ENCODE measurements at regions not wholly inside any gene's neighbourhood (a gene's known extent, or its start where the extent isn't known, plus 50 kb on each side); places are given as distances from the start of the nearest gene placed in this dataset.

GRCh38 chr1:184865831-184866230 lies 108.5 kb downstream of the NIBAN1 start:
- ChIA-PET POLR2A (no interaction called here), CTCF (no interaction called here)
- no peak for DNase-seq (ENCODE audit: extremely low spot score)
- TF ChIP-seq HDGF (IDR thresholded peaks at IDR 0.05; ENCODE audit: borderline replicate concordance): no peak
- no peak for TF ChIP-seq TARDBP (IDR thresholded peaks at IDR 0.05)
- no peak for TF ChIP-seq L3MBTL2 (conservative IDR thresholded peaks at IDR 0.05)
- TF ChIP-seq FOXA1 (IDR thresholded peaks at IDR 0.05): no peak
- TF ChIP-seq CTBP1 (IDR thresholded peaks at IDR 0.05; ENCODE audit: borderline replicate concordance): no peak
- no peak for TF ChIP-seq SUZ12 (IDR thresholded peaks at IDR 0.05)

GRCh38 chr1:184861755-184862336 lies 107.2 kb upstream of the EDEM3 start:
- TF ChIP-seq L3MBTL2 (conservative IDR thresholded peaks at IDR 0.05) (no peak), NFRKB (IDR thresholded peaks at IDR 0.05) (no peak), FOXM1 (IDR thresholded peaks at IDR 0.05; ENCODE audit: borderline replicate concordance) (no peak), FOXK2 (IDR thresholded peaks at IDR 0.05) (no peak), CTBP1 (IDR thresholded peaks at IDR 0.05; ENCODE audit: borderline replicate concordance) (no peak), SP1 (IDR thresholded peaks at IDR 0.05) (no peak)
- CTCF ChIA-PET: interaction anchor here (0.6 to 0.7 kb wide), 2 partner anchors 9 to 47 kb away, joined by 3 to 8 read pairs; no protein-coding TSS in a partner anchor
- POLR2A ChIA-PET: no interaction called here
- no peak for DNase-seq (ENCODE audit: extremely low spot score)

- TF ChIP-seq BHLHE40 (IDR thresholded peaks at IDR 0.05; ENCODE audit: borderline replicate concordance) (no peak), LEF1 (IDR thresholded peaks at IDR 0.05; ENCODE audit: borderline replicate concordance) (no peak), ELF4 (IDR thresholded peaks at IDR 0.05) (no peak), CTBP1 (IDR thresholded peaks at IDR 0.05; ENCODE audit: borderline replicate concordance) (no peak), ZNF384 (IDR thresholded peaks at IDR 0.05) (no peak), L3MBTL2 (conservative IDR thresholded peaks at IDR 0.05) (no peak), ARNT (IDR thresholded peaks at IDR 0.05) (no peak), TARDBP (IDR thresholded peaks at IDR 0.05) (no peak), HDGF (IDR thresholded peaks at IDR 0.05; ENCODE audit: borderline replicate concordance) (no peak), SUZ12 (IDR thresholded peaks at IDR 0.05) (no peak), SP1 (IDR thresholded peaks at IDR 0.05) (no peak), FOXK2 (IDR thresholded peaks at IDR 0.05) (no peak), FOXM1 (IDR thresholded peaks at IDR 0.05; ENCODE audit: borderline replicate concordance) (no peak), NFRKB (IDR thresholded peaks at IDR 0.05) (no peak), PKNOX1 (IDR thresholded peaks at IDR 0.05) (no peak), FOXA1 (IDR thresholded peaks at IDR 0.05) (no peak)
- CTCF ChIA-PET: interaction anchor here (0.6 kb wide), 1 partner anchor 48 kb away, joined by 3 read pairs; no protein-coding TSS in a partner anchor
- DNase-seq (ENCODE audit: extremely low spot score): no peak
- POLR2A ChIA-PET: no interaction called here
Measured at GRCh38 chr1:184860985-184861754, 106.5 kb upstream of the EDEM3 start.

GRCh38 chr1:184860535-184860934 lies 105.9 kb upstream of the EDEM3 start:
- POLR2A ChIA-PET: no interaction called here
- DNase-seq (ENCODE audit: extremely low spot score): no peak
- CTCF ChIA-PET: no interaction called here
- no peak for TF ChIP-seq TARDBP (IDR thresholded peaks at IDR 0.05)
- no peak for TF ChIP-seq ZNF384 (IDR thresholded peaks at IDR 0.05)
- TF ChIP-seq L3MBTL2 (conservative IDR thresholded peaks at IDR 0.05): no peak
- no peak for TF ChIP-seq FOXA1 (IDR thresholded peaks at IDR 0.05)

- TF ChIP-seq ZNF384 (IDR thresholded peaks at IDR 0.05) (no peak), TARDBP (IDR thresholded peaks at IDR 0.05) (no peak), LEF1 (IDR thresholded peaks at IDR 0.05; ENCODE audit: borderline replicate concordance) (no peak), L3MBTL2 (conservative IDR thresholded peaks at IDR 0.05) (no peak), NFRKB (IDR thresholded peaks at IDR 0.05) (no peak), PKNOX1 (IDR thresholded peaks at IDR 0.05) (no peak), CTBP1 (IDR thresholded peaks at IDR 0.05; ENCODE audit: borderline replicate concordance) (no peak), BHLHE40 (IDR thresholded peaks at IDR 0.05; ENCODE audit: borderline replicate concordance) (no peak), ELF4 (IDR thresholded peaks at IDR 0.05) (no peak), FOXK2 (IDR thresholded peaks at IDR 0.05) (no peak), SP1 (IDR thresholded peaks at IDR 0.05) (no peak), FOXM1 (IDR thresholded peaks at IDR 0.05; ENCODE audit: borderline replicate concordance) (no peak)
- CTCF ChIA-PET: no interaction called here
- no peak for DNase-seq (ENCODE audit: extremely low spot score)
- POLR2A ChIA-PET: no interaction called here
Measured at GRCh38 chr1:184859381-184860105, 104.9 kb upstream of the EDEM3 start.

GRCh38 chr1:184858288-184858687 lies 103.6 kb upstream of the EDEM3 start:
- ChIA-PET CTCF (no interaction called here), POLR2A (no interaction called here)
- no peak for DNase-seq (ENCODE audit: extremely low spot score)
- TF ChIP-seq CTBP1 (IDR thresholded peaks at IDR 0.05; ENCODE audit: borderline replicate concordance) (no peak), SP1 (IDR thresholded peaks at IDR 0.05) (no peak), FOXK2 (IDR thresholded peaks at IDR 0.05) (no peak), PKNOX1 (IDR thresholded peaks at IDR 0.05) (no peak), HDGF (IDR thresholded peaks at IDR 0.05; ENCODE audit: borderline replicate concordance) (no peak), L3MBTL2 (conservative IDR thresholded peaks at IDR 0.05) (no peak), ELF4 (IDR thresholded peaks at IDR 0.05) (no peak), BHLHE40 (IDR thresholded peaks at IDR 0.05; ENCODE audit: borderline replicate concordance) (no peak), NFRKB (IDR thresholded peaks at IDR 0.05) (no peak), LEF1 (IDR thresholded peaks at IDR 0.05; ENCODE audit: borderline replicate concordance) (no peak), FOXA1 (IDR thresholded peaks at IDR 0.05) (no peak)

Measured in HEK293T (cell line).